HG02623 (cell line): ENCODE measurements at regions not wholly inside any gene's neighbourhood (a gene's known extent, or its start where the extent isn't known, plus 50 kb on each side); places are given as distances from the start of the nearest gene placed in this dataset.

Experiments used
- ATAC-seq: cut with Tn5 transposase; IDR thresholded peaks from one replicate; pipeline ENCODE4 v1.9.1; 2021; ENCODE audit warnings: moderate library complexity; ENCODE audit not compliant: unreplicated experiment

GRCh38 chr19:31500197-31500830 lies 151.1 kb upstream of the TSHZ3 start:
- ATAC-seq = no peak

- no peak for ATAC-seq
These were observed 151.7 kb upstream of the TSHZ3 start for GRCh38 chr19:31500946-31501345.

- ATAC-seq = no peak
These were observed 152.4 kb upstream of the TSHZ3 start for GRCh38 chr19:31501427-31502195.

GRCh38 chr19:31502536-31503170 lies 153.4 kb upstream of the TSHZ3 start:
- ATAC-seq = no peak

DNA sequence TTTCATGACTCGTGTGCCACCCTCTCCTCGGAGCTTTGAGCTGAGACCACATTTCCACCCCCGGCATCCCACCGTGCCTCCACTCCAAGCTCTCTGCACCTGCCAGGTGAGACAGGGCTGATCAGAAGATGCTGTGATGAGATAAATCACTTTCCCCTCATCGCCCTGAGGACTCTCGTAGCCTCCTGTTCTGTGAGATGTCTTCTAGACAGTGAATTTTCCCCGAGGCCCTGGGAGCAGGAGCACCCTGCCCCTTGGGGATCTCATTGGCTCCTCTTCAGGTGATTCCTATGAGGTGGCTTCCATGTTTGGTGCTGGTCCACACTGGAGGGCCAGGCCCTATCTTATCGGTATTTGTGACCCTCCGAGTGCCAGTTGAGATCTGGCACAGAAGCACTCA lies 154.0 kb upstream of the TSHZ3 start:
- ATAC-seq = no peak

GRCh38 chr19:31504221-31504620 lies 155.0 kb upstream of the TSHZ3 start:
- no peak for ATAC-seq

DNA sequence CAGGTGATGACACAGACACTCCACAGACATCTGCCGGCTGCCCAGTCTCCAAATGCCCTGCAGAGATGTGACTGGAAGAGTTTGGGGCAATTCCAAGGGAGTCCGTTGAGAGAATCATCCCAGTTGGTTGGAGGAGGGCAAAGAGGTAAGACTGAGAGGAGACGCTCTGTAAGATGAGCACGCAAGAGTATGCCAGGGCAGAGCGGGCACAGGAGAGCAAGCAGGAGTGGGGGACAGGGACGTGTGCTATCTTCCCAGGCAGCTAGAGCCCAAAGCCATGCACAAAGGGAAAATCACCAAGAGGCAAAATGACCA lies 156.3 kb upstream of the TSHZ3 start:
- no peak for ATAC-seq

GRCh38 chr19:31506102-31506501 lies 156.9 kb upstream of the TSHZ3 start:
- no peak for ATAC-seq

DNA sequence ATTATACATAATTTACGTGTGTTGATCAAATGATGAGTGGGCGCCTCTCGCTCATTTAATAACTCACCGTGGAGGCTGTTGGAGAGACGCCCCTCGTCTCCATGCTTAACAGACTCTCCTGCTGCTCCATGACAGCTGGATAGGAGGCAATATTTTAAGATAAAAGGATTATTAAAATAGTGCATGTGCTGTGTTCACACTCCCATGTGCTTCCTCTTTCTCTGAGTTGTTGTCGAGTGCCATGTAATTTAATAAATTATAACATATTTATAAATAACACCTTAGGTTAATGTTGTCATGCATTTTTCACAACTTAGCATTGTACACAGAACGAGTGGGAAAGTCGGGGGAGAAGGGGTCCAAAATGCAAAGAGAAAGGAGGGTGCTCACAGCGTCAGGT lies 161.4 kb upstream of the TSHZ3 start:
- ATAC-seq = no peak

DNA sequence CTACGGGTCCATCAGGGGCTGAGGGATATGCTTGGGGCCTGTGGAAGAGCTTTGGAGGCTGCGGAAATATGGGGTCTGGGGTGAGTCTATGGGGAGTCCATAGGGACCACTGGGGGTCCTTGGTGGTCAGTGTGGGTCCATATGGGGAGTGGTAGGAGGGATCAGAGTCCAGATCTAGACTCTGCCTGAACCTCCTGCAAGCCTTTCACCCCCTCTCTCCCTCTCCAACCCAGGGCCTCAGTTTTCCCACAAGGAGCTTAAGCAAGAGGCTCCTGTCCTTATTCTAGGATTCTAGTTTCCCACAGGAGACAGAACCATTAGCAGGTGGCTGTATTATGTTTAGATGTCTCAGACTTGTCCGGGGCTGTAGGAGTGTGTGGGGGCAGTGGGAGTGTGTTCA lies 161.9 kb upstream of the TSHZ3 start:
- no peak for ATAC-seq

DNA sequence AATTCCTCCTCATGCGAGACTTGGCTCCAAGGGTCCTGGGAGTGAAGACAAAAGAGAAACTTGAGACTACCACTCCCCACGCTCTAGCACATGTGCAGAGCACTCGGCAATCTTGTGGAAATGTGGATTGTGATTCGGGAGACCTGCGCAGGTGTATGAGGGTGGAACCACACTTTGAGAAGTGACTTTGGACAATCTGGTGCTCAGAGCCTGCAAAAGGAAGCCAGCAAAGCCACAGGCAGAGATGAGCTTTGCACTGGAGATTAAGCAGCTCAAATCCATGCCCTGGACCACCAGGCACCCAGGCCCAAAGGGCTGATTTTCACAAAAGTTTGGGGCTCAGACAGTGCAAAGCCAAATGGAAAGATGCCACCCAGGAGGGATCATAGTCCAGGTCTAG lies 162.5 kb upstream of the TSHZ3 start:
- ATAC-seq = no peak

GRCh38 chr19:31512181-31512970 lies 163.1 kb upstream of the TSHZ3 start:
- ATAC-seq = no peak

DNA sequence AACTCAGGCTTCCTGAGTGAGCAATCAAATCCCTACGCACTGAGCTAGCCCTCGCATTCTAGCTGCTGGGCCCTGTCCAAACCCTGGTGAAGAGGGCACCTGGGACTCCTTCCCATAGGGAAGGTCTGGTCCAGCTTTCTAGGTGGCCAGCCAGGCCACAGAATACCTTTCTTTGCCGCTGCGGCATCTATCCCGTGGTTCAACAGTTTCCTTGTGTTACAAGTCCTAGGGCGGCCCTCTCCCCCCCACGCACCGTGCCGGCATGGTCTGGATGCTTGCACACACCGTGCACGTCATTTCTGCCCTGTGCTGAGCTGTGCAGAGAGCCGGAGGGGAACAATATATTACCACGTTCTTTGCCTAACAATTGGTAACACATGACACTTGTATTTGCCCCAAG lies 164.6 kb upstream of the TSHZ3 start:
- ATAC-seq = no peak

DNA sequence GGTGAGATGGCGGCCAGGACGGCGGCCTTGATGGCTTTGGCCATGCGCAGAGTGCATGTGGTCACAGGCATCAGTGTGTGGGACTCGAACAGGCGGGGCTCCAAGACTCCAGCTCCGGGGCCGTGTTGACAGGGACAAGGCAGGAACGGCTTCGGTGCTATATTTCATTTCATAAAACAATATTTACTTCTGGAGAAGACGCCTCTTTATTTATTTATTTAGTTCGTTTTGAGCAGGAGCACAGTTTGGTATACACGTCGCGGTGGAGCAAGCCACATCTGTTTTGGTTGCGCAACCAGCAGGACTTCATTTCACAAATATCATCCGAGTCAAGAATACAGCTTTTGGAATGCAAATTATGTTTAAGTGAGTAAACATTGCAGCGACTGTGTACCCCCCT lies 166.7 kb upstream of the TSHZ3 start:
- no peak for ATAC-seq

DNA sequence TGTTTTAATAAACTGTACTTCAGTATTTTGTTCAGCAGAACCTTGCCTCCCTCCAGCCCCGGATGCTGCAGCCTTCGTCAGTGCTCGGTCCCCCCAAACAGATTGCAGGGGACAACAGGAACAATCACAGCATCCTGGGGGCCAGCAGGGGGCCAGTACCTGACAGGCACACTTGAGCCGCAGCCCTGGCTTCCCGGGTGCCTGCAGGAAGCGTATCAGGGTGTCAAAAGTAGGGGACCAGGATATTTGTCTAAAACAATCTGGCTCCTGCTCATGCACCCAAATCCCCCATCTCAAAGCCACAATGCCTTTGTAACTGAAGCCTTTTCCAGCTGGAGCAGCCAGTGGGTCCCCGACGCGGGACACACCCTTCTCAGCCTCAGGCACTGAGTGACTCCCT lies 167.5 kb upstream of the TSHZ3 start:
- ATAC-seq = no peak

DNA sequence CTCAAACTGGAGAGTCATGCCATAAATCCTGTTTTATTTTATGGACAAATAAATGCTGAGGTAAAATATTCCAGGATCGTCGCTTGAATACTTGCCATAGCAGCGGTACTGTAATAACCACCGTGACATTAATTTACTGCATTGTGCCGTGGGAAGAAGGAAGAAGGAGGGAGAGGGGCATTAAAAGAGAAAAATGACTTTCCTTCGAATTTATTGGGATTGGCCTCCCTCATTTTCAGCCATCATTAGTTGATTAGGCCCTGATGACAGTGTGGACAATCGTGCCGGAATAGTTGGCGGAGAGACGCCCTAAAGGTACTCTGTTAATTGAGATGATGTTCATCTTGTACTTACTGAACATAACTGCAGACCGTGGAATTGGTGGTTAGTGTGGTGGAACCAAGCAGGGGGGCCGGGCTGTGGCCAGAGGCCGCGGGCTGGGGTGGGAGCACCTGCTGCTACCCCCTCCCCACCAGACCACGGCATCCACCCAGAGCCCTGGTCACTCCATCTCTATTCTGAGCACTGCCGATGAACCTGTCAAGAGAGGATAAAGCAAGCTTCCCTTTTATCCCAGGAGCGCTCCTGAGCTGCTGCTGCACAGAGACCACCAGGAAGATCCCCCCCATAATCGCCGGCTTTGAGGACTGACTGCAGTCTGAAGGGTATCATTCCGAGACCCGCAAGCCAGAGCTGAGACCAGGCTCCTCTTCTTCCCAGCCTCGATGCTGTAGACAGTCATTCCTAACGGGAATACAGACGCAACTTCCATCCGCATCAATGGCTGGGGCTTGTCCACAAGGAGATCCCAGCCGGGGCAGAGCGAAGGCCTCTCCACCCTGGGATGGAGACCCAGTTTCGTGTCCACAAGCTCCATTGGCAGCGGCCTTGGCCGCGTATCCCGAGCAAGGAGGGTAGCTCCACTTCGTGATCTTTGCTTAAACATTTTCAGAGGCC lies 168.3 kb upstream of the TSHZ3 start:
- no peak for ATAC-seq

GRCh38 chr19:31518216-31519020 lies 169.2 kb upstream of the TSHZ3 start:
- no peak for ATAC-seq

DNA sequence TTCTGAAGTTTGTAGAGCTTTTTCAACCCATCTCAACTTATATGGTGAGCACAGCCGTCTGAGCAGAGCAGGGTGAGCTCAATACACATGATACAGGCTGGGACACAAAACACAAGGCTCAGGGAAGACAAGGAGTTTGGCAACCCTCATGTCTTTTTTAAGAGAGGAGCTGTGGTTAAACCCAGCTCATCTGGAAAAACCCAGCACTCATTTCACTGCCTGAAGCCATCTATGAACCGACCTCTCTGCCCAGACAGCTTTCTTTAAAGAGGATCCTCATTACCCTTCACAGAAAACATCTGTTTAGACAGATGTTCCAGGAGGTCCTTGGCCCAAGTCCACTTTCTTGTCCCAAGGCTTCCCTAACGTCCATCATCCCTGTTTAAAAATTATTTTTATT lies 170.0 kb upstream of the TSHZ3 start:
- no peak for ATAC-seq

- no peak for ATAC-seq
These were observed 170.7 kb upstream of the TSHZ3 start for GRCh38 chr19:31519908-31520307.

DNA sequence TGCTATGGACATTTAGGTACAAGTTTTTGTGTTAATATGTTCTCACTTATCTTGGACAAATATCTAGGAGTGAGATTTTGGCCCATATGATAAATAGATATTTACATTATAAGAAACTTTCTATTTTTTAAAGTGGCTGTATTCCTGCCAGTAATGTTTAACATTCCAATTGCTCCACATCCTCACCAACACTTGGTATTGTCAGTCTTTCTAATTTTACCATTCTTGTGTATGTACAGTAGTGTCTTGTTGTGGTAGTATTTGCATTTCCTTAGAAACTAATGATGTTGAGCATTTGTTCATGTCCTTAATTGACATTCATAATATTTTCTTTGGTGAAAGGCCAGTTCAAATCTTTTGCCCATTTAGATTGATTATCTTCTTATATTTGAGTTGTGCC lies 171.4 kb upstream of the TSHZ3 start:
- no peak for ATAC-seq
